Cardiac fibroblast (primary cell): ENCODE measurements at regions not wholly inside any gene's neighbourhood (a gene's known extent, or its start where the extent isn't known, plus 50 kb on each side); places are given as distances from the start of the nearest gene placed in this dataset.
A peak's percentile ranks its signal among the peaks of the same experiment; 100 is the strongest.
"Not testable (repeated sequence)": the region's sequence is repeated elsewhere in the genome, so short reads cannot be mapped to it uniquely, and the experiment has no call there.

Experiments
- DNase-seq, 2 donors: peaks; one replicate each; pipeline versions ENCODE4 v3.0.0 to v3.0.0-alpha.2; 2010; ENCODE audit warnings: low read depth in 2 of 2
- H3K4me3 ChIP-seq, 2 donors: replicated peaks in 1 of 2; 1 replicate in 1 of 2; 2 replicates in 1 of 2; pipeline ENCODE4 v1.5.1; 2011; ENCODE audit warnings: low read depth in 2 of 2, low read length in 2 of 2, mild to moderate bottlenecking in 2 of 2, moderate library complexity in 1 of 2
- CTCF ChIP-seq: IDR thresholded peaks from one replicate; pipeline ENCODE4 v1.5.1; 2011; ENCODE audit warnings: low read depth, mild to moderate bottlenecking, low read length, inconsistent platforms

- no peak for TF ChIP-seq CTCF
- H3K4me3 ChIP-seq: no peak overlapping the region
- peak in 1 of 2 donors; percentile 6 for DNase-seq
Measured at GRCh38 chrX:56618323-56618722, 54.9 kb downstream of the UBQLN2 start.

GRCh38 chrX:56623316-56623715 is 59.9 kb downstream of the UBQLN2 start:
- no peak for TF ChIP-seq CTCF
- DNase-seq: no peak
- H3K4me3 ChIP-seq: no peak overlapping the region

- not testable (repeated sequence) for H3K4me3 ChIP-seq, DNase-seq
Measured at GRCh38 chrX:56635060-56635459, 71.6 kb downstream of the UBQLN2 start.

GRCh38 chrX:56661193-56661592 is 67.8 kb upstream of the NBDY start:
- no peak for TF ChIP-seq CTCF
- H3K4me3 ChIP-seq: no peak overlapping the region

More at GRCh38 chrX:56661193-56661592, 67.8 kb upstream of the NBDY start:
- DNase-seq: no peak
